GM12873 (cell line): ENCODE measurements at regions not wholly inside any gene's neighbourhood (a gene's known extent, or its start where the extent isn't known, plus 50 kb on each side); places are given as distances from the start of the nearest gene placed in this dataset.

Experiments used
- TF ChIP-seq, protein P1 (sequence below): IDR thresholded peaks from 2 replicates; pipeline ENCODE4 v1.5.1; 2012; ENCODE audit warnings: low read depth, mild to moderate bottlenecking, moderate library complexity, low read length, control low read depth; ENCODE audit not compliant: insufficient read depth; ENCODE audit errors: missing control alignments

DNA sequence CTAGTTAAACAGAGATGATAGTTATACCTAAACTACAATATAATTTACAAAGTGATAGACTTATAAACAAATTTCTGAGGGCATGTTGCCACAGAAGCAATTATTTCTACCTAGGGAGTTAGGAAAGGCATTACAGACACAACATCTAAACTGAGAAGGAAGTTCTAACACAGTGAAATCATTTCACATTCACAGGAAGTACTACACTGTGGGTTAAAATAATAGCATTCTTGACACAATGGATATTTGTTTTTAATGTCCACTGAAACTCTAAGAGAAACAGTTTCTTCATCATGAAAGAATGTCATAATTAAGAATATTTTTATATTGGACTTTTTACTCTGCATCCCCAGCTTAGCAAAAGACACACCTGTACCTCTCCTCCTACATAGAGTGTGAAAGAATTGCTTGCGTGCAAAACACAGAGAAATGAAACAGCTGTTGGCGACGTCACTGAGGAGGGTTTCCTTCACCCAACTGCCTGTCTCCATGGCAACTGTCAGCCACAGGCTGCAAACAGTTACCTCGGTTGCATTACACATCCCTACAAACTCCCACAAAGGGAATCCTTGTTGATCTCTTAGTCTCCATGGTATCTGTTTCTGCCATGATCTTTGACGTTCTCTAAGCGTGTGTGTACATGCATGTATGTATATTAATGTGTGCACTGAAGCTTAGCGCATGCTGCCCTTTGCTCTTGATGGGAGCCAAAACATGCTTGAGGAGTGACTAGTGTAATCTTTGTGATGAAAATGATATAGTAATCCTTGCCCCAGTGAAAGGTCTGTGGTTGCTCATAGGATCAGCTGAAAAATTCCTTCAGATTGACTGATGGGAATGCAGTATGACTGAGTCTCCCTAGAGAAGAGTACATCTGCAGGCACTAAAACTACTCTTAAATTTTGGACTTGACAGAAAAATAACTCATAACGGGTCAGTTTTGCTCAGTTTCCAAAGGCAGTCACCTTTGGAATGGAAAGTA, 168.5 kb downstream of the ACTL7B start:
- TF ChIP-seq, protein P1, sequence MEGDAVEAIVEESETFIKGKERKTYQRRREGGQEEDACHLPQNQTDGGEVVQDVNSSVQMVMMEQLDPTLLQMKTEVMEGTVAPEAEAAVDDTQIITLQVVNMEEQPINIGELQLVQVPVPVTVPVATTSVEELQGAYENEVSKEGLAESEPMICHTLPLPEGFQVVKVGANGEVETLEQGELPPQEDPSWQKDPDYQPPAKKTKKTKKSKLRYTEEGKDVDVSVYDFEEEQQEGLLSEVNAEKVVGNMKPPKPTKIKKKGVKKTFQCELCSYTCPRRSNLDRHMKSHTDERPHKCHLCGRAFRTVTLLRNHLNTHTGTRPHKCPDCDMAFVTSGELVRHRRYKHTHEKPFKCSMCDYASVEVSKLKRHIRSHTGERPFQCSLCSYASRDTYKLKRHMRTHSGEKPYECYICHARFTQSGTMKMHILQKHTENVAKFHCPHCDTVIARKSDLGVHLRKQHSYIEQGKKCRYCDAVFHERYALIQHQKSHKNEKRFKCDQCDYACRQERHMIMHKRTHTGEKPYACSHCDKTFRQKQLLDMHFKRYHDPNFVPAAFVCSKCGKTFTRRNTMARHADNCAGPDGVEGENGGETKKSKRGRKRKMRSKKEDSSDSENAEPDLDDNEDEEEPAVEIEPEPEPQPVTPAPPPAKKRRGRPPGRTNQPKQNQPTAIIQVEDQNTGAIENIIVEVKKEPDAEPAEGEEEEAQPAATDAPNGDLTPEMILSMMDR, result no peak

DNA sequence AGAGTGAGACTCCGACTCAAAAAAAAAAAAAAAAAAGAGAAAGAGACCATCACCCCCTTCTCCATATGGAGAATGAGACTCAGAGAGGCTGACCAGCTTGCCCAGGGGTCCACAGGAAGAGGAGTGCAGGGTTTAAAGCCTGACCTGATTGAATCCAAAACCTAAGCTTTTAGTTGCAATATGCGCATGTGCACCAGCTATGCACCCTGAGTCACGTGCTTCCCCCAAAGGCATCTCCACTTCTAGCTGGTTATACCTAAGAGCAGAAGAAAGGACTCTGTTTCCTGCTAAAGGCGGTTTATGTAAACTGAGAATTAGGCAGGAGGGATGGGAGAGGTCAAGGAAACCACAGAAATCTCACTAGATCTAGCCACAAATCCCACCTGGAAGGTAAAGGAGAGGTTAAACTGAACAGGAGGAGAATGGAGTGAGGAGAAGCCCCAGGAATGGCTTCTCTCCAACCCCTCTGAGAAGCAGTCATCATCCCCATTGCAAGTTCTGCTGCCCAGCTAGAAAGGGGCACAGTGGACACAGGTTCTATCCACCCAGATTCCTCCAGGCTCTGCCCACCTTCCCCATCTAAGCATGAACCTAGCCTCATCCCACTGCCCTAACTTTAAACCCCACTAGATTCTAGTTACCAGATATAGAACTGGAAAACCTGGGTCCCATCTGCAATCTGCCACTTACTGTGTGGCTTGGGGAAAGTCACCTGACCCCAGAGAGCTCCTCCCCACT, 171.3 kb downstream of the ACTL7B start:
- TF ChIP-seq, protein P1, result no peak

DNA sequence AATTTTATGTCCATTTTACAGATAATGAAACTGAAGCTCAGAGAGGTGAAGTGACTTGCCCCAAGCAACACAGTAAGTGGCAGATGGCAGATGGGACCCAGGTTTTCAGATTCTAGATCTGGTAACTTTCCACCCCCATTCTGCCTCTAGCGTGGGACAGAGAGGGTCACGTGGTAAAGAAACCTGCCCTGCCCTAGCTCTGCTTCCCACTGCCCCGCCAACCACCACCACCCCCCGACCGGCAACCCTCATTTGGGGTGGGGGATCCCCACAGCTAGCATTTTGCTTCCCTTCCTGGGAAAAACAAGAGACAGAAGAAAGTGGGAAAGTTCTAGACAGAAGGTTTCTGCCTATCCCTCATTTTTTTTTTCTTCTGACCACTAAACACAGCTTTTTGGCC, 172.5 kb downstream of the ACTL7B start:
- TF ChIP-seq, protein P1, result no peak

DNA sequence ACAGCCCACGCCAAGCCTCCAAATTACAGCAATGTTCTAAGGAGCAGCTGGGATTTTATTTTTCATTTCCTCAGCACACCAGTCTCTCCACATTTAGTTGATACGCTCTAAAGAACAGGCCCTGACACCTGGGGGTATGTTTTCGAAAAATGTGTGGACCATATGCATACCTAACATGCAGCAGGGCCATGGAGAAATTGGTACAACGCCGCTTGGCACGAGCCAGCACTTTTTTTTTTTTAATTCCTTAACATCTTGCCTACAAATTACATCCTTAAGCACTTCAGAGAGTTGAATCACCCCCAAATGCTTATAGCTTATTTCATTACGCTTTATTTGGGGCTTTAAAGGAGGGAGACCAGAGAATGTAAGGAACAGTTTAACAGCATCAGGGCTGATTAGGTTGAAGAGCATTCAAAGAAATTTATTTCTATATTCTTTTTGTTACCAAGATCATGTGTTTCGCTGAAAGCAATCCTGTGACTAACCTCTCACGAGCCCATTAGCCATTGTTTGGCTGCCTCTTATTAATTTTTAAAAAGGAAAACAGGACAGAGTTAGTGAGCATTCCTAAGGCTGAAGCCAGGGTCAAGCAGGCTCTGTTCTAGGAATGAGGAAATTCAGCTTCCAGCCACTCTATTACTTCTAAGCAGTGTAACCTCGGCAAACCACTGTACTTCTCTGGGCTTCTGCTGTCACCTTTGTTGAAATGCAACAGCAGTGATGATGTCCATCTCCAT, 173.8 kb downstream of the ACTL7B start:
- TF ChIP-seq, protein P1, result no peak

DNA sequence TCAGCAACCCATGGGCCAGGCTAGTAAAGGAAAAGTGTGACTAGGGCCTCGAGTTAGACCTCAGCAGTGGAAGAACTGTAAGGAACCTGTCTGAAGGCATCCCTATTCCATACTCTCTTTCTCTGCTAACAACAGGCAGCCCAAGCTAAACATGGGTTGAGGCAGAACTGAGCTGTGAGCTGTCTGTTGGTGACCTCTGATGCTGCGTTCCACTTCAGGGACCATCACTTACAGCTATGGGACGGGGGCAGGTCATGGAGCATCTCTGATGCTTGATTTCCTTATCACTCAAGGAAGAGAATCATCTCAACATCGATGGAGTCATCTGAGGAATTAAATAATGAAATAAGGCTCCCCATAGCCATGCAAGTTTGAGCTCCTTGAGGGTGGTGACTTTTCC, 174.8 kb downstream of the ACTL7B start:
- TF ChIP-seq, protein P1, result no peak

DNA sequence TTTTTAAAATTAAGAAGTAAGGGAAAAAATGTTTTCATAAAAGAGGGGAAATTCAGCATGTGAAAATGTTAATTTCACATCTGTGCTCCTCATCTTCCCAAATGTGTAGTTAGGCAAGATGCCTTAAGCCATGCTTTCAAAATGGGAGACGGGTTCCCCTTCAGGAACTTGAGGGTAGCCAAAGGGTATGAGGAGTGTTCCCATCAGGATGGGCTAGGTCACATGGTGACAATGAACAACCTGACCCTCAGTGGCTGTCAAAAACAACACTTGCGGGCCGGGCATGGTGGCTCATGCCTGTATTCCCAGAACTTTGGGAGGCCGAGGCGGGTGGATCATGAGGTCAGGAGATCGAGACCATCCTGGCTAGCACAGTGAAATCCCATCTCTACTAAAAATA, 178.0 kb downstream of the ACTL7B start:
- TF ChIP-seq, protein P1, result no peak
